ENCODE measurements at regions not wholly inside any gene's neighbourhood (a gene's known extent, or its start where the extent isn't known, plus 50 kb on each side); places are given as distances from the start of the nearest gene placed in this dataset.
A peak's percentile ranks its signal among the peaks of the same experiment; 100 is the strongest.

DNA sequence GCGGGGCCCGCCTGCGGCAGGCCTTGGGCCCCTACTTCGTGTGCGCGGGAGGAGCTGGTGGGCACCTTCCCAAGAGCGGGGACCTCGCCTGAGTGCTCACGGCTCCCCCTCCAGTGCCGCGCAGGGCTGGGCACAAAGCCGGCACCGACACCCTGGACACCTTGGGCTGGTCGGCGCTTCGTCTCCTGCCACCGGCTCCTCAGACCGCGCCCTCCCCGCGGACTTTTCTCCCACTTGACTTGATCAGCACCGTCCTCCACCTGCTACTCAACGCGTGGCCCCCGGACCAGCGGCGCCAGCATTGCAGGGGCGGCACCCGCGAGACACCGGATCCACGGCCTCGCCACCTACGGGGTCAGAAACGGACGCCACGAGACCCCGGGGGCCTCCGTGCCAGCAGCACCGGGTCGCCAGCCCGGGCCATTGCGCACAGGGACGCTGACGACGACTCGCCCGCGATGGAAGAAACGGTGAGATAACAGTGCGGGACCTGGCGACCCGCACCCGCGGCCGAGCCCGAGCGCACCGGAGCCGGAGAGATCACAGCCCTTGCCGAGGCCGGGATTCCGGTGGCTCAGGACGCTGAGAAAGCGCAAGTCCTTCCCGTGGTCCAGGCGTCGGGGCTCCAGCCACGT lies 154.2 kb downstream of the DLL1 start:
- DNase-seq, result no peak
- H3K9me3 Mint-ChIP-seq, result peaks cover 19 to 45% (median 29%) of the 10 kb centered on the region in 7 donors
- H2AFZ ChIP-seq (ENCODE audit: insufficient read depth, low read depth, low read length, poor library complexity, severe bottlenecking), result no peak overlapping the region
- H3K27ac Mint-ChIP-seq, result no peak overlapping the region
- H3K9ac ChIP-seq (ENCODE audit: insufficient read depth, low read length, poor library complexity, severe bottlenecking), result no peak overlapping the region
- H3K79me2 ChIP-seq (ENCODE audit: insufficient read depth, low read length), result no peaks in the 10 kb centered on the region
- H3K27me3 ChIP-seq (ENCODE audit: control insufficient read depth in 2 of 2, insufficient read depth in 2 of 2, low read length in 2 of 2), result peaks cover 0 to 3% of the 10 kb centered on the region in 2 donors
- no peak overlapping the region for H3K27ac ChIP-seq (ENCODE audit: low read depth in 1 of 2, low read length in 2 of 2)
- H3K4me3 Mint-ChIP-seq, result peak overlapping the region in 1 of 2 donors; percentile 60
- no peak overlapping the region for H3K4me2 ChIP-seq (replicated peaks; ENCODE audit: extremely low read depth, low read length, poor library complexity, severe bottlenecking)
- intact Hi-C loops (cut with micrococcal nuclease), result no loop called here
- no peak overlapping the region for H3K4me3 ChIP-seq (replicated peaks in 1 of 3; ENCODE audit: low read depth in 2 of 3, low read length in 3 of 3)
- no peaks in the 10 kb centered on the region for H3K36me3 Mint-ChIP-seq
- H3K4me1 ChIP-seq (ENCODE audit: control insufficient read depth in 1 of 2, insufficient read depth in 2 of 2, low read length in 2 of 2), result no peaks in the 10 kb centered on the region
- no peaks in the 10 kb centered on the region for H4K20me1 ChIP-seq (ENCODE audit: insufficient read depth, low read length)
- peaks cover 14 to 19% (median 17%) of the 10 kb centered on the region in 3 donors for H3K27me3 Mint-ChIP-seq (ENCODE audit: low read depth in 3 of 3)
- H3K36me3 ChIP-seq (replicated peaks in 1 of 2; ENCODE audit: control insufficient read depth in 1 of 2, insufficient read depth in 2 of 2, low read length in 2 of 2), result no peaks in the 10 kb centered on the region
- TF ChIP-seq, protein P1, sequence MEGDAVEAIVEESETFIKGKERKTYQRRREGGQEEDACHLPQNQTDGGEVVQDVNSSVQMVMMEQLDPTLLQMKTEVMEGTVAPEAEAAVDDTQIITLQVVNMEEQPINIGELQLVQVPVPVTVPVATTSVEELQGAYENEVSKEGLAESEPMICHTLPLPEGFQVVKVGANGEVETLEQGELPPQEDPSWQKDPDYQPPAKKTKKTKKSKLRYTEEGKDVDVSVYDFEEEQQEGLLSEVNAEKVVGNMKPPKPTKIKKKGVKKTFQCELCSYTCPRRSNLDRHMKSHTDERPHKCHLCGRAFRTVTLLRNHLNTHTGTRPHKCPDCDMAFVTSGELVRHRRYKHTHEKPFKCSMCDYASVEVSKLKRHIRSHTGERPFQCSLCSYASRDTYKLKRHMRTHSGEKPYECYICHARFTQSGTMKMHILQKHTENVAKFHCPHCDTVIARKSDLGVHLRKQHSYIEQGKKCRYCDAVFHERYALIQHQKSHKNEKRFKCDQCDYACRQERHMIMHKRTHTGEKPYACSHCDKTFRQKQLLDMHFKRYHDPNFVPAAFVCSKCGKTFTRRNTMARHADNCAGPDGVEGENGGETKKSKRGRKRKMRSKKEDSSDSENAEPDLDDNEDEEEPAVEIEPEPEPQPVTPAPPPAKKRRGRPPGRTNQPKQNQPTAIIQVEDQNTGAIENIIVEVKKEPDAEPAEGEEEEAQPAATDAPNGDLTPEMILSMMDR (IDR thresholded peaks at IDR 0.05), result no peak
- H3K4me1 Mint-ChIP-seq, result no peaks in the 10 kb centered on the region
- peaks cover 0 to 45% of the 10 kb centered on the region in 2 donors for H3K9me3 ChIP-seq (replicated peaks in 1 of 2; ENCODE audit: control insufficient read depth in 1 of 2, insufficient read depth in 1 of 2, low read length in 2 of 2)
- WGBS (ENCODE audit: insufficient coverage), result 89% methylated on average over 69 of the region's 69 CpGs

DNA sequence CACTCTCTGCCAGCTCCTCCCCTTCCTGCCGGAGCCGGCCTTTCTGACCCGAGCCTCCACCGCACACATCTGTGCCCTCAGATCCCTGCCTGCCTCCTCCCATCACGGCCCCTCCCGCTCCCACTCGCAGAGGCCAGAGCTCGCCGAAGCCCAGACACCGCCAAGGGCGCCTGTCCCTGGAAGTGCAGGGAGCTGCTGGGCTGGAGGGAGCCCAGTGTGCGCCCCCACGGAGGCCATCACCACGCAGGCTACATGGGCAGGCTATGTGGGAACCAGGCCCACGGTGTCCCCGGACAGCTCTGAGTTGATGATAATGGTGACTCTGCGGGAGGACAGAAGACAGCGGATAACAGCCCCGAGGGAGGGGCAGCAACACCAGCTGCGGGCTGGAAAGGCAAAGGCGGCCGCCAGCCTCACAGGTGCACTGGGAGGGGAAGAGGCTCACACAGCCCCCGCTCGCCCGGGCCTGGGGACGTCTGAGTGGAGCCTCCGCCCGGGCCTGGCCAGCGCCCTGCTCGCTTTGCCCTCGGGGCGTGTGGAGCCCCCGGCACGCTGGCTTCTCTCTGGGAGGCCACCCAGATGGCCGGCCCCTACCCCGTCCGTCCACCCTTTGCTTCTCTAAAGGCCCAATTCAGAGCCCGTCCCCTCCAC lies 154.9 kb downstream of the DLL1 start:
- Mint-ChIP-seq H3K27me3 (ENCODE audit: low read depth in 3 of 3) (peaks cover 14 to 19% (median 17%) of the 10 kb centered on the region in 3 donors), H3K4me3 (no peak overlapping the region), H3K4me1 (no peaks in the 10 kb centered on the region), H3K36me3 (no peaks in the 10 kb centered on the region), H3K27ac (no peak overlapping the region), H3K9me3 (peaks cover 19 to 43% (median 29%) of the 10 kb centered on the region in 7 donors)
- Histone ChIP-seq H3K79me2 (ENCODE audit: insufficient read depth, low read length) (no peaks in the 10 kb centered on the region), H3K9me3 (replicated peaks in 1 of 2; ENCODE audit: control insufficient read depth in 1 of 2, insufficient read depth in 1 of 2, low read length in 2 of 2) (peaks cover 0 to 45% of the 10 kb centered on the region in 2 donors), H3K4me2 (replicated peaks; ENCODE audit: extremely low read depth, low read length, poor library complexity, severe bottlenecking) (no peak overlapping the region), H2AFZ (ENCODE audit: insufficient read depth, low read depth, low read length, poor library complexity, severe bottlenecking) (no peak overlapping the region), H3K27ac (ENCODE audit: low read depth in 1 of 2, low read length in 2 of 2) (no peak overlapping the region), H3K27me3 (ENCODE audit: control insufficient read depth in 2 of 2, insufficient read depth in 2 of 2, low read length in 2 of 2) (peaks cover 0 to 3% of the 10 kb centered on the region in 2 donors), H3K36me3 (replicated peaks in 1 of 2; ENCODE audit: control insufficient read depth in 1 of 2, insufficient read depth in 2 of 2, low read length in 2 of 2) (no peaks in the 10 kb centered on the region), H3K4me3 (replicated peaks in 1 of 3; ENCODE audit: low read depth in 2 of 3, low read length in 3 of 3) (no peak overlapping the region), H3K9ac (ENCODE audit: insufficient read depth, low read length, poor library complexity, severe bottlenecking) (no peak overlapping the region), H4K20me1 (ENCODE audit: insufficient read depth, low read length) (no peaks in the 10 kb centered on the region), H3K4me1 (ENCODE audit: control insufficient read depth in 1 of 2, insufficient read depth in 2 of 2, low read length in 2 of 2) (no peaks in the 10 kb centered on the region)
- intact Hi-C loops (cut with micrococcal nuclease), result no loop called here
- TF ChIP-seq, protein P1 (IDR thresholded peaks at IDR 0.05), result no peak
- DNase-seq, result no peak
- 88% methylated on average over 33 of the region's 38 CpGs for WGBS (ENCODE audit: insufficient coverage)

All from CD14-positive monocyte (primary cell).